DOHH2 (cell line): ENCODE measurements at regions not wholly inside any gene's neighbourhood (a gene's known extent, or its start where the extent isn't known, plus 50 kb on each side); places are given as distances from the start of the nearest gene placed in this dataset.

Experiments used
- CTCF ChIP-seq: fragments of 200-600 bp; sonication (generic); IDR thresholded peaks from one replicate; pipeline ENCODE4 v1.5.1; 2014; ENCODE audit warnings: antibody characterized with exemption, mild to moderate bottlenecking, low read depth, low read length; ENCODE audit not compliant: poor library complexity, severe bottlenecking
- EZH2phosphoT487 ChIP-seq: fragments of 200-600 bp; sonication (generic); IDR thresholded peaks from 2 replicates; pipeline ENCODE4 v1.6.1; 2017; ENCODE audit warnings: borderline replicate concordance, mild to moderate bottlenecking, antibody characterized with exemption, low read length, moderate library complexity, mixed read lengths

GRCh38 chr20:50312002-50312681 lies 121.5 kb downstream of the CEBPB start:
- TF ChIP-seq CTCF (no peak), EZH2phosphoT487 (no peak)
